ENCODE measurements at regions not wholly inside any gene's neighbourhood (a gene's known extent, or its start where the extent isn't known, plus 50 kb on each side); places are given as distances from the start of the nearest gene placed in this dataset.
A peak's percentile ranks its signal among the peaks of the same experiment; 100 is the strongest.

DNA sequence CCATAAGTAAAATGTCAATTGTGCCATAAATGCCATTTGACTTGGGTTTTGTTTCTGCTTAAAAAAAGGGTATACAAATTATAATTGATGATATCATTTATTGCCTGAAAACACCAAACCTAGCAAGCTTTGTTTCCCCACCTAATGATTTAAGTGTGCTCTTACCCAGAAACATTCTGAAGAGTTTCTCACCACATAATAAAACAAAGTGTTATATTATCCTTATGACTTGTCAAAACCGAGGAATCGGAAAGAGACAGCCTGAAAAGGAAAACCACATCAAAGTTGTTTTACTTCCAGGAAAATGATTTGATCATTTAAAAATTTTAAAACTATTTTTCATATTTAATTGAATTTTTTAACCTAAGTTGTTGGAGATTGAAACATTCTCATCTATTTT, 170.5 kb upstream of the SLC39A10 start:
- WGBS (ENCODE audit: missing lambda C conversion rate) = 68% methylated on average over 2 of the region's 2 CpGs
- no peaks in the 10 kb centered on the region for H3K9me3 ChIP-seq
- H3K27ac ChIP-seq = peak overlapping the region; percentile 70 to 84
- H3K4me2 ChIP-seq = peak overlapping the region; percentile 72
- peaks cover 21% of the 10 kb centered on the region for H3K4me1 ChIP-seq
- DNase-seq (ENCODE audit: low read depth in 1 of 2, low spot score in 1 of 2) (no peak), ATAC-seq (no peak), FAIRE-seq (no peak)
- TF ChIP-seq JUNB (IDR thresholded peaks at IDR 0.05) = no peak
- TF ChIP-seq RNF2 (IDR thresholded peaks at IDR 0.05; ENCODE audit: borderline replicate concordance, low read depth) = no peak
- TF ChIP-seq, protein P1, sequence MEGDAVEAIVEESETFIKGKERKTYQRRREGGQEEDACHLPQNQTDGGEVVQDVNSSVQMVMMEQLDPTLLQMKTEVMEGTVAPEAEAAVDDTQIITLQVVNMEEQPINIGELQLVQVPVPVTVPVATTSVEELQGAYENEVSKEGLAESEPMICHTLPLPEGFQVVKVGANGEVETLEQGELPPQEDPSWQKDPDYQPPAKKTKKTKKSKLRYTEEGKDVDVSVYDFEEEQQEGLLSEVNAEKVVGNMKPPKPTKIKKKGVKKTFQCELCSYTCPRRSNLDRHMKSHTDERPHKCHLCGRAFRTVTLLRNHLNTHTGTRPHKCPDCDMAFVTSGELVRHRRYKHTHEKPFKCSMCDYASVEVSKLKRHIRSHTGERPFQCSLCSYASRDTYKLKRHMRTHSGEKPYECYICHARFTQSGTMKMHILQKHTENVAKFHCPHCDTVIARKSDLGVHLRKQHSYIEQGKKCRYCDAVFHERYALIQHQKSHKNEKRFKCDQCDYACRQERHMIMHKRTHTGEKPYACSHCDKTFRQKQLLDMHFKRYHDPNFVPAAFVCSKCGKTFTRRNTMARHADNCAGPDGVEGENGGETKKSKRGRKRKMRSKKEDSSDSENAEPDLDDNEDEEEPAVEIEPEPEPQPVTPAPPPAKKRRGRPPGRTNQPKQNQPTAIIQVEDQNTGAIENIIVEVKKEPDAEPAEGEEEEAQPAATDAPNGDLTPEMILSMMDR (IDR thresholded peaks at IDR 0.05) = no peak
- TF ChIP-seq, protein P2, sequence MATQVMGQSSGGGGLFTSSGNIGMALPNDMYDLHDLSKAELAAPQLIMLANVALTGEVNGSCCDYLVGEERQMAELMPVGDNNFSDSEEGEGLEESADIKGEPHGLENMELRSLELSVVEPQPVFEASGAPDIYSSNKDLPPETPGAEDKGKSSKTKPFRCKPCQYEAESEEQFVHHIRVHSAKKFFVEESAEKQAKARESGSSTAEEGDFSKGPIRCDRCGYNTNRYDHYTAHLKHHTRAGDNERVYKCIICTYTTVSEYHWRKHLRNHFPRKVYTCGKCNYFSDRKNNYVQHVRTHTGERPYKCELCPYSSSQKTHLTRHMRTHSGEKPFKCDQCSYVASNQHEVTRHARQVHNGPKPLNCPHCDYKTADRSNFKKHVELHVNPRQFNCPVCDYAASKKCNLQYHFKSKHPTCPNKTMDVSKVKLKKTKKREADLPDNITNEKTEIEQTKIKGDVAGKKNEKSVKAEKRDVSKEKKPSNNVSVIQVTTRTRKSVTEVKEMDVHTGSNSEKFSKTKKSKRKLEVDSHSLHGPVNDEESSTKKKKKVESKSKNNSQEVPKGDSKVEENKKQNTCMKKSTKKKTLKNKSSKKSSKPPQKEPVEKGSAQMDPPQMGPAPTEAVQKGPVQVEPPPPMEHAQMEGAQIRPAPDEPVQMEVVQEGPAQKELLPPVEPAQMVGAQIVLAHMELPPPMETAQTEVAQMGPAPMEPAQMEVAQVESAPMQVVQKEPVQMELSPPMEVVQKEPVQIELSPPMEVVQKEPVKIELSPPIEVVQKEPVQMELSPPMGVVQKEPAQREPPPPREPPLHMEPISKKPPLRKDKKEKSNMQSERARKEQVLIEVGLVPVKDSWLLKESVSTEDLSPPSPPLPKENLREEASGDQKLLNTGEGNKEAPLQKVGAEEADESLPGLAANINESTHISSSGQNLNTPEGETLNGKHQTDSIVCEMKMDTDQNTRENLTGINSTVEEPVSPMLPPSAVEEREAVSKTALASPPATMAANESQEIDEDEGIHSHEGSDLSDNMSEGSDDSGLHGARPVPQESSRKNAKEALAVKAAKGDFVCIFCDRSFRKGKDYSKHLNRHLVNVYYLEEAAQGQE (IDR thresholded peaks at IDR 0.05) = no peak
- TF ChIP-seq ATOH8 (CRISPR knock-in tag; IDR thresholded peaks at IDR 0.05; ENCODE audit: low read depth) = no peak
- no peak for TF ChIP-seq FOSL2 (IDR thresholded peaks at IDR 0.05)
- TF ChIP-seq FOSL2 (CRISPR knock-in tag; IDR thresholded peaks at IDR 0.05) = no peak
- no peak for TF ChIP-seq ZC3H11A (IDR thresholded peaks at IDR 0.05)
- TF ChIP-seq MYC (IDR thresholded peaks at IDR 0.05; ENCODE audit: borderline replicate concordance, low read length) = no peak
- no peak for TF ChIP-seq RFX5 (IDR thresholded peaks at IDR 0.05)
- no peak for TF ChIP-seq ZNF302 (CRISPR knock-in tag; IDR thresholded peaks at IDR 0.05)
- TF ChIP-seq HOXB5 (CRISPR knock-in tag; IDR thresholded peaks at IDR 0.05) = no peak
- no peak for TF ChIP-seq CHD2 (IDR thresholded peaks at IDR 0.05; ENCODE audit: low read length, partially characterized antibody)
- no peak for TF ChIP-seq GATA3 (IDR thresholded peaks at IDR 0.05; ENCODE audit: borderline replicate concordance)
- no peak for TF ChIP-seq MAFK (IDR thresholded peaks at IDR 0.05; ENCODE audit: partially characterized antibody)
- no peak for TF ChIP-seq CBX8 (IDR thresholded peaks at IDR 0.05)
- TF ChIP-seq, protein P3, sequence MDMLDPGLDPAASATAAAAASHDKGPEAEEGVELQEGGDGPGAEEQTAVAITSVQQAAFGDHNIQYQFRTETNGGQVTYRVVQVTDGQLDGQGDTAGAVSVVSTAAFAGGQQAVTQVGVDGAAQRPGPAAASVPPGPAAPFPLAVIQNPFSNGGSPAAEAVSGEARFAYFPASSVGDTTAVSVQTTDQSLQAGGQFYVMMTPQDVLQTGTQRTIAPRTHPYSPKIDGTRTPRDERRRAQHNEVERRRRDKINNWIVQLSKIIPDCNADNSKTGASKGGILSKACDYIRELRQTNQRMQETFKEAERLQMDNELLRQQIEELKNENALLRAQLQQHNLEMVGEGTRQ (IDR thresholded peaks at IDR 0.05) = no peak
- no peak for TF ChIP-seq KDM5A (IDR thresholded peaks at IDR 0.05)
- TF ChIP-seq FOSB (CRISPR knock-in tag; IDR thresholded peaks at IDR 0.05) = no peak
- POLR2A ChIA-PET = interaction anchor here (0.7 kb wide), 1 partner anchor 170 kb away, joined by 4 read pairs; the partner anchor contains the start of gene SLC39A10
- no peak overlapping the region for H3K4me3 ChIP-seq
- CTCF ChIA-PET = interaction anchor here (1.7 kb wide), 1 partner anchor 11 kb away, joined by 5 read pairs; no protein-coding TSS in a partner anchor

GRCh38 chr2:195482010-195482409, 175.0 kb upstream of the SLC39A10 start:
- H3K9me3 ChIP-seq = no peaks in the 10 kb centered on the region
- ChIA-PET CTCF (interaction anchor here (1.4 kb wide), 1 partner anchor 178 kb away, joined by 3 read pairs; no protein-coding TSS in a partner anchor), POLR2A (no interaction called here)
- H3K4me1 ChIP-seq = peaks cover 11% of the 10 kb centered on the region
- no peak overlapping the region for H3K4me2 ChIP-seq
- no peak overlapping the region for H3K27ac ChIP-seq
- FAIRE-seq = peak; percentile 18
- DNase-seq (ENCODE audit: low read depth in 1 of 2, low spot score in 1 of 2) = no peak
- no peak overlapping the region for H3K4me3 ChIP-seq
- WGBS (ENCODE audit: missing lambda C conversion rate) = 74% methylated on average over 1 of the region's 1 CpG
- no peak for ATAC-seq
- TF ChIP-seq CBX8 (IDR thresholded peaks at IDR 0.05) (no peak), HEYL (CRISPR knock-in tag; IDR thresholded peaks at IDR 0.05) (no peak), RFX5 (IDR thresholded peaks at IDR 0.05) (no peak), FOXS1 (CRISPR knock-in tag; IDR thresholded peaks at IDR 0.05) (no peak), NR3C1 (IDR thresholded peaks at IDR 0.05) (no peak), MYC (IDR thresholded peaks at IDR 0.05; ENCODE audit: borderline replicate concordance, low read length) (no peak), EP300 (IDR thresholded peaks at IDR 0.05) (no peak), JUNB (IDR thresholded peaks at IDR 0.05) (no peak), HMGXB4 (CRISPR knock-in tag; IDR thresholded peaks at IDR 0.05; ENCODE audit: borderline replicate concordance) (no peak), CHD4 (IDR thresholded peaks at IDR 0.05; ENCODE audit: borderline replicate concordance) (no peak), EHF (CRISPR knock-in tag; IDR thresholded peaks at IDR 0.05) (no peak)
- TF ChIP-seq, protein P2 (IDR thresholded peaks at IDR 0.05) = no peak
